Immature natural killer cell (primary cell): ENCODE measurements at regions not wholly inside any gene's neighbourhood (a gene's known extent, or its start where the extent isn't known, plus 50 kb on each side); places are given as distances from the start of the nearest gene placed in this dataset.
"Not testable (repeated sequence)": the region's sequence is repeated elsewhere in the genome, so short reads cannot be mapped to it uniquely, and the experiment has no call there.

Source experiments
- DNase-seq, 3 donors: peaks; one replicate each; pipeline ENCODE4 v3.0.0; 2022; ENCODE audit warnings: mixed read lengths in 1 of 3
- H3K27ac Mint-ChIP-seq, 6 donors: one replicate each; pipeline ENCODE4 v1.8.0; 2020; ENCODE audit warnings: mixed read lengths in 6 of 6, mild to moderate bottlenecking in 5 of 6, inconsistent platforms in 4 of 6, moderate library complexity in 3 of 6
- H3K27me3 Mint-ChIP-seq, 3 donors: one replicate each; pipeline ENCODE4 v1.8.0; 2020 to 2021; ENCODE audit warnings: low read depth in 3 of 3, mild to moderate bottlenecking in 3 of 3, mixed read lengths in 3 of 3, moderate library complexity in 3 of 3, inconsistent platforms in 1 of 3
- H3K36me3 Mint-ChIP-seq, 3 donors: one replicate each; pipeline ENCODE4 v1.8.0; 2020; ENCODE audit warnings: mixed read lengths in 3 of 3, inconsistent platforms in 2 of 3, mild to moderate bottlenecking in 2 of 3
- H3K4me1 Mint-ChIP-seq, 2 donors: one replicate each; pipeline ENCODE4 v1.8.0; 2020; ENCODE audit warnings: inconsistent platforms in 2 of 2, mild to moderate bottlenecking in 2 of 2, mixed read lengths in 2 of 2, moderate library complexity in 1 of 2
- H3K4me3 Mint-ChIP-seq, 5 donors: one replicate each; pipeline ENCODE4 v1.8.0; 2020; ENCODE audit warnings: mild to moderate bottlenecking in 5 of 5, mixed read lengths in 5 of 5, inconsistent platforms in 3 of 5, moderate library complexity in 3 of 5
- H3K9me3 Mint-ChIP-seq, 6 donors: one replicate each; pipeline ENCODE4 v1.8.0; 2020; ENCODE audit warnings: mild to moderate bottlenecking in 6 of 6, mixed read lengths in 6 of 6, inconsistent platforms in 4 of 6, moderate library complexity in 3 of 6

- Mint-ChIP-seq H3K27me3 (peaks cover 0 to 4% (median 3%) of the 10 kb centered on the region in 3 donors), H3K4me3 (no peak overlapping the region), H3K27ac (no peak overlapping the region), H3K9me3 (peaks cover 0 to 4% (median 0%) of the 10 kb centered on the region in 6 donors), H3K36me3 (no peaks in the 10 kb centered on the region), H3K4me1 (no peaks in the 10 kb centered on the region)
- DNase-seq = no peak
These were observed 450.5 kb downstream of the ZPLD1 start for GRCh38 chr3:102885289-102885688.

GRCh38 chr3:102887431-102887830 lies 452.6 kb downstream of the ZPLD1 start:
- Mint-ChIP-seq H3K27ac (no peak overlapping the region), H3K4me1 (no peaks in the 10 kb centered on the region), H3K9me3 (peaks cover 0 to 8% (median 0%) of the 10 kb centered on the region in 6 donors), H3K4me3 (no peak overlapping the region), H3K36me3 (no peaks in the 10 kb centered on the region), H3K27me3 (peaks cover 0 to 7% (median 4%) of the 10 kb centered on the region in 3 donors)
- DNase-seq = no peak

GRCh38 chr3:102896851-102897621 lies 462.2 kb downstream of the ZPLD1 start:
- Mint-ChIP-seq H3K27me3 (no peaks in the 10 kb centered on the region), H3K36me3 (no peaks in the 10 kb centered on the region), H3K4me3 (no peak overlapping the region), H3K4me1 (no peaks in the 10 kb centered on the region), H3K9me3 (peaks cover 0 to 4% (median 0%) of the 10 kb centered on the region in 6 donors), H3K27ac (no peak overlapping the region)
- DNase-seq = no peak

- Mint-ChIP-seq H3K36me3 (no peaks in the 10 kb centered on the region), H3K27me3 (peaks cover 0 to 3% (median 2%) of the 10 kb centered on the region in 3 donors), H3K9me3 (peaks cover 0 to 4% (median 1%) of the 10 kb centered on the region in 6 donors), H3K4me1 (no peaks in the 10 kb centered on the region), H3K27ac (no peak overlapping the region), H3K4me3 (no peak overlapping the region)
- DNase-seq = no peak
These were observed 469.8 kb downstream of the ZPLD1 start for GRCh38 chr3:102904629-102905028.

GRCh38 chr3:102905811-102906210 lies 471.0 kb downstream of the ZPLD1 start:
- Mint-ChIP-seq H3K4me3 (no peak overlapping the region), H3K27me3 (peaks cover 0 to 3% (median 2%) of the 10 kb centered on the region in 3 donors), H3K27ac (no peak overlapping the region), H3K4me1 (no peaks in the 10 kb centered on the region), H3K9me3 (peaks cover 0 to 4% (median 0%) of the 10 kb centered on the region in 6 donors), H3K36me3 (no peaks in the 10 kb centered on the region)
- no peak for DNase-seq

- Mint-ChIP-seq H3K36me3 (no peaks in the 10 kb centered on the region), H3K27me3 (peaks cover 1 to 3% (median 2%) of the 10 kb centered on the region in 3 donors), H3K4me1 (no peaks in the 10 kb centered on the region), H3K9me3 (peaks cover 0 to 4% (median 0%) of the 10 kb centered on the region in 6 donors), H3K27ac (no peak overlapping the region), H3K4me3 (no peak overlapping the region)
- DNase-seq = no peak
These were observed 472.0 kb downstream of the ZPLD1 start for GRCh38 chr3:102906818-102907217.

- H3K4me3 Mint-ChIP-seq = no peak overlapping the region
- H3K36me3 Mint-ChIP-seq = no peaks in the 10 kb centered on the region
- no peak for DNase-seq
- no peaks in the 10 kb centered on the region for H3K4me1 Mint-ChIP-seq
- no peak overlapping the region for H3K27ac Mint-ChIP-seq
- H3K9me3 Mint-ChIP-seq = peaks cover 0 to 3% (median 0%) of the 10 kb centered on the region in 6 donors
- peaks cover 0 to 2% (median 1%) of the 10 kb centered on the region in 3 donors for H3K27me3 Mint-ChIP-seq
These were observed 475.1 kb downstream of the ZPLD1 start for GRCh38 chr3:102909904-102910303.

- no peak overlapping the region for H3K4me3 Mint-ChIP-seq
- H3K9me3 Mint-ChIP-seq = peaks cover 0 to 5% (median under 1%) of the 10 kb centered on the region in 6 donors
- no peaks in the 10 kb centered on the region for H3K36me3 Mint-ChIP-seq
- H3K27ac Mint-ChIP-seq = no peak overlapping the region
- DNase-seq = no peak
- no peaks in the 10 kb centered on the region for H3K4me1 Mint-ChIP-seq
- peaks cover 0 to 5% (median 4%) of the 10 kb centered on the region in 3 donors for H3K27me3 Mint-ChIP-seq
These were observed 481.7 kb downstream of the ZPLD1 start for GRCh38 chr3:102916532-102916931.

- peaks cover 10 to 41% (median 27%) of the 10 kb centered on the region in 6 donors for H3K9me3 Mint-ChIP-seq
- H3K4me3 Mint-ChIP-seq = no peak overlapping the region
- no peak for DNase-seq
- no peaks in the 10 kb centered on the region for H3K4me1 Mint-ChIP-seq
- peak overlapping the region in 1 of 6 donors; percentile 60 for H3K27ac Mint-ChIP-seq
- H3K27me3 Mint-ChIP-seq = peaks cover 1 to 3% (median 3%) of the 10 kb centered on the region in 3 donors
- peaks cover 0 to 8% (median 0%) of the 10 kb centered on the region in 3 donors for H3K36me3 Mint-ChIP-seq
These were observed 491.8 kb downstream of the ZPLD1 start for GRCh38 chr3:102926618-102927017.

GRCh38 chr3:102933377-102933776 lies 498.6 kb downstream of the ZPLD1 start:
- H3K27ac Mint-ChIP-seq = no peak overlapping the region
- no peaks in the 10 kb centered on the region for H3K4me1 Mint-ChIP-seq
- no peak overlapping the region for H3K4me3 Mint-ChIP-seq
- H3K36me3 Mint-ChIP-seq = no peaks in the 10 kb centered on the region
- peaks cover 0 to 6% (median under 1%) of the 10 kb centered on the region in 6 donors for H3K9me3 Mint-ChIP-seq
- no peak for DNase-seq
- peaks cover 0 to under 1% (median 0%) of the 10 kb centered on the region in 3 donors for H3K27me3 Mint-ChIP-seq

GRCh38 chr3:102936511-102937045 lies 501.8 kb downstream of the ZPLD1 start:
- peaks cover 0 to 1% (median 0%) of the 10 kb centered on the region in 3 donors for H3K27me3 Mint-ChIP-seq
- peaks cover 0 to 6% (median under 1%) of the 10 kb centered on the region in 6 donors for H3K9me3 Mint-ChIP-seq
- H3K36me3 Mint-ChIP-seq = no peaks in the 10 kb centered on the region
- H3K4me1 Mint-ChIP-seq = no peaks in the 10 kb centered on the region
- H3K27ac Mint-ChIP-seq = no peak overlapping the region
- DNase-seq = no peak
- H3K4me3 Mint-ChIP-seq = no peak overlapping the region

- peaks cover 0 to 2% (median 0%) of the 10 kb centered on the region in 6 donors for H3K9me3 Mint-ChIP-seq
- H3K4me3 Mint-ChIP-seq = no peak overlapping the region
- no peak for DNase-seq
- no peaks in the 10 kb centered on the region for H3K4me1 Mint-ChIP-seq
- peaks cover 0 to 6% (median 0%) of the 10 kb centered on the region in 3 donors for H3K27me3 Mint-ChIP-seq
- no peaks in the 10 kb centered on the region for H3K36me3 Mint-ChIP-seq
- no peak overlapping the region for H3K27ac Mint-ChIP-seq
These were observed 507.0 kb downstream of the ZPLD1 start for GRCh38 chr3:102941786-102942185.

- not testable (repeated sequence) for H3K27me3 Mint-ChIP-seq, DNase-seq, H3K27ac Mint-ChIP-seq, H3K36me3 Mint-ChIP-seq, H3K9me3 Mint-ChIP-seq, H3K4me3 Mint-ChIP-seq, H3K4me1 Mint-ChIP-seq
These were observed 511.6 kb downstream of the ZPLD1 start for GRCh38 chr3:102946445-102946844.

- Mint-ChIP-seq H3K4me3 (no peak overlapping the region), H3K4me1 (no peaks in the 10 kb centered on the region), H3K27ac (no peak overlapping the region), H3K9me3 (peaks cover 0 to 2% (median 0%) of the 10 kb centered on the region in 6 donors), H3K27me3 (peaks cover 0 to 3% (median 2%) of the 10 kb centered on the region in 3 donors), H3K36me3 (no peaks in the 10 kb centered on the region)
- DNase-seq = no peak
These were observed 537.5 kb downstream of the ZPLD1 start for GRCh38 chr3:102972350-102972749.
